GM23338 (cell line): ENCODE measurements at regions not wholly inside any gene's neighbourhood (a gene's known extent, or its start where the extent isn't known, plus 50 kb on each side); places are given as distances from the start of the nearest gene placed in this dataset.

ENCODE experiments used
- ATAC-seq: fragments of 200-7000 bp; cut with Tn5 transposase; 3 replicates; pipeline ENCODE4 v1.9.1; 2020
- DNase-seq: peaks from one replicate; pipeline ENCODE4 v3.0.0-alpha.2; 2015; ENCODE audit warnings: low spot score
- H2AFZ ChIP-seq: fragments of 200-600 bp; sonication (generic); 2 replicates; pipeline ENCODE4 v1.8.0; 2016; ENCODE audit warnings: antibody characterized with exemption, mild to moderate bottlenecking, moderate library complexity
- H3F3A ChIP-seq: fragments of 200-600 bp; sonication (generic); replicated peaks from 2 replicates; pipeline ENCODE4 v1.8.0; 2017; ENCODE audit warnings: antibody characterized with exemption, mixed run types, low read depth
- H3K27ac ChIP-seq: fragments of 200-600 bp; sonication (generic); 2 replicates; pipeline ENCODE4 v1.6.1; 2016; ENCODE audit warnings: low read depth
- H3K27me3 ChIP-seq: fragments of 200-600 bp; sonication (generic); 2 replicates; pipeline ENCODE4 v1.8.0; 2016; ENCODE audit warnings: mild to moderate bottlenecking, mixed run types, moderate library complexity; ENCODE audit not compliant: insufficient read depth
- H3K36me3 ChIP-seq: fragments of 200-600 bp; sonication (generic); 2 replicates; pipeline ENCODE4 v1.8.0; 2016; ENCODE audit warnings: mild to moderate bottlenecking; ENCODE audit not compliant: insufficient read depth
- H3K4me1 ChIP-seq: fragments of 200-600 bp; sonication (generic); 2 replicates; pipeline ENCODE4 v1.8.0; 2016; ENCODE audit warnings: mild to moderate bottlenecking, moderate library complexity; ENCODE audit not compliant: insufficient read depth
- H3K4me2 ChIP-seq: fragments of 200-600 bp; sonication (generic); 2 replicates; pipeline ENCODE4 v1.7.1; 2017; ENCODE audit warnings: mixed run types
- H3K4me3 ChIP-seq: fragments of 200-600 bp; sonication (generic); 2 replicates; pipeline ENCODE4 v1.6.1; 2016; ENCODE audit warnings: mixed run types
- H3K79me2 ChIP-seq: fragments of 200-600 bp; sonication (generic); replicated peaks from 2 replicates; pipeline ENCODE4 v1.8.0; 2017; ENCODE audit warnings: mild to moderate bottlenecking; ENCODE audit not compliant: insufficient read depth
- H3K9me2 ChIP-seq: fragments of 200-600 bp; sonication (generic); 2 replicates; pipeline ENCODE4 v1.8.0; 2017; ENCODE audit not compliant: insufficient read depth
- H4K20me1 ChIP-seq: fragments of 200-600 bp; sonication (generic); replicated peaks from 2 replicates; pipeline ENCODE4 v1.8.0; 2017; ENCODE audit warnings: mild to moderate bottlenecking; ENCODE audit not compliant: insufficient read depth
- H3K27ac Mint-ChIP-seq: 2 replicates; pipeline ENCODE4 v1.8.0; 2020; ENCODE audit warnings: inconsistent platforms, mild to moderate bottlenecking, moderate library complexity, mixed read lengths
- H3K27me3 Mint-ChIP-seq: 3 replicates; pipeline ENCODE4 v1.8.0; 2022; ENCODE audit warnings: low read depth, mild to moderate bottlenecking, moderate library complexity, mixed read lengths, inconsistent platforms; ENCODE audit not compliant: insufficient read depth, poor library complexity
- H3K36me3 Mint-ChIP-seq: 3 replicates; pipeline ENCODE4 v1.8.0; 2021; ENCODE audit warnings: low read depth, mild to moderate bottlenecking, inconsistent platforms, moderate library complexity, mixed read lengths
- H3K4me1 Mint-ChIP-seq: 3 replicates; pipeline ENCODE4 v1.8.0; 2020; ENCODE audit warnings: mild to moderate bottlenecking, inconsistent platforms, mixed read lengths
- H3K4me3 Mint-ChIP-seq: 3 replicates; pipeline ENCODE4 v1.8.0; 2021; ENCODE audit warnings: moderate library complexity, mild to moderate bottlenecking, inconsistent platforms, mixed read lengths
- H3K9me3 Mint-ChIP-seq: 3 replicates; pipeline ENCODE4 v1.8.0; 2020; ENCODE audit warnings: moderate library complexity, mild to moderate bottlenecking, inconsistent platforms, mixed read lengths
- CREB1 ChIP-seq: fragments of 250-450 bp; sonication (Bioruptor Pico); IDR thresholded peaks from 2 replicates; pipeline ENCODE4 v1.5.0; 2020; ENCODE audit warnings: low read depth, mild to moderate bottlenecking, moderate library complexity
- ETS1 ChIP-seq: IDR thresholded peaks from 2 replicates; pipeline ENCODE4 v1.6.1; 2016; ENCODE audit warnings: antibody characterized with exemption
- EZH2 ChIP-seq: fragments of 200-600 bp; sonication (generic); IDR thresholded peaks from one replicate; pipeline ENCODE4 v1.8.0; 2017; ENCODE audit warnings: antibody characterized with exemption, mild to moderate bottlenecking, low read depth; ENCODE audit not compliant: unreplicated experiment
- EZH2phosphoT487 ChIP-seq: fragments of 200-600 bp; sonication (generic); IDR thresholded peaks from one replicate; pipeline ENCODE4 v1.8.1; 2018; ENCODE audit warnings: antibody characterized with exemption; ENCODE audit not compliant: unreplicated experiment
- JUNB ChIP-seq: IDR thresholded peaks from one replicate; pipeline ENCODE4 v1.6.1; 2016; ENCODE audit warnings: antibody characterized with exemption; ENCODE audit not compliant: unreplicated experiment
- NANOG ChIP-seq: IDR thresholded peaks from 2 replicates; pipeline ENCODE4 v1.6.1; 2016; ENCODE audit warnings: antibody characterized with exemption, borderline replicate concordance
- POLR2AphosphoS5 ChIP-seq: IDR thresholded peaks from 2 replicates; pipeline ENCODE4 v1.6.1; 2016; ENCODE audit warnings: antibody characterized with exemption, low read depth
- REST ChIP-seq: IDR thresholded peaks from one replicate; pipeline ENCODE4 v1.6.1; 2018; ENCODE audit warnings: antibody characterized with exemption; ENCODE audit not compliant: unreplicated experiment
- STAT1 ChIP-seq: IDR thresholded peaks from one replicate; pipeline ENCODE4 v1.6.1; 2016; ENCODE audit warnings: antibody characterized with exemption; ENCODE audit not compliant: unreplicated experiment
- ZNF114 ChIP-seq: fragments of 250-450 bp; sonication (Bioruptor Pico); IDR thresholded peaks from 2 replicates; pipeline ENCODE4 v1.5.0; 2020; ENCODE audit warnings: mild to moderate bottlenecking, moderate library complexity
- ZNF331 ChIP-seq: fragments of 250-450 bp; sonication (Bioruptor Pico); IDR thresholded peaks from 2 replicates; pipeline ENCODE4 v1.5.0; 2020; ENCODE audit warnings: low read depth, mild to moderate bottlenecking, moderate library complexity
- ZNF462 ChIP-seq: fragments of 250-450 bp; sonication (Bioruptor Pico); IDR thresholded peaks from 2 replicates; pipeline ENCODE4 v1.5.0; 2020; ENCODE audit warnings: mild to moderate bottlenecking, moderate library complexity
- TF ChIP-seq, protein P1 (sequence below), 2 experiments: fragments of 200-600 bp in 1 of 2; sonication (generic) in 1 of 2; conservative IDR thresholded peaks; 2 replicates each; pipeline versions ENCODE4 v1.5.1 to v1.6.1; 2016 to 2017; ENCODE audit warnings: antibody characterized with exemption in 2 of 2, low read depth in 2 of 2, mild to moderate bottlenecking in 2 of 2, moderate library complexity in 1 of 2

DNA sequence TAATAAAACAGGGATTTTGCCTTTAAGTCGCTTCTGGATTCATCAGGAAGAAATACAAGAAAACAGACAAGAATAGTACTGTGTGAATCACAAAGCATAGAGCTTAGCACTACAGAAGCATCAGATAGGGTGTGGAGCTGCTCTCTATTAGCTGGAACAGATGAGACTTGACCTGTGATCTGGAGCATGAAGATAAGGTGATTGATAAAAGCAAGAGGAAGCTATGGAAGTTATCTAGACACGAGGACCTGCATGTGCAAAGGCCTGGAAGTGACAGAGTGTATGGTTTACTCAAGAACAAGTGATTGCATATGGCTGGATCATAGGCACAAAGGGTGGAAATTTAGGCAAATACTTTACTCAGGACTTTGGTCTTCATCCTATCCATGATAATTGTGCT is 112.9 kb upstream of the MLIP start:
- H3F3A ChIP-seq: no peaks in the 10 kb centered on the region
- H3K27me3 ChIP-seq: no peaks in the 10 kb centered on the region
- H3K9me2 ChIP-seq: peaks cover 3% of the 10 kb centered on the region; the same call in 1 of the 2 replicates
- ATAC-seq (no peak), DNase-seq (no peak)
- no peak overlapping the region for H3K4me2 ChIP-seq
- no peak overlapping the region for H2AFZ ChIP-seq
- H4K20me1 ChIP-seq: no peaks in the 10 kb centered on the region
- H3K36me3 Mint-ChIP-seq: no peaks in the 10 kb centered on the region
- H3K27ac ChIP-seq: no peak overlapping the region
- TF ChIP-seq CREB1 (CRISPR knock-in tag) (no peak), NANOG (no peak), ZNF114 (no peak), JUNB (no peak), REST (no peak), ZNF331 (no peak), ETS1 (no peak), STAT1 (no peak), EZH2phosphoT487 (no peak), POLR2AphosphoS5 (no peak), EZH2 (no peak), ZNF462 (CRISPR knock-in tag) (no peak)
- TF ChIP-seq, protein P1, sequence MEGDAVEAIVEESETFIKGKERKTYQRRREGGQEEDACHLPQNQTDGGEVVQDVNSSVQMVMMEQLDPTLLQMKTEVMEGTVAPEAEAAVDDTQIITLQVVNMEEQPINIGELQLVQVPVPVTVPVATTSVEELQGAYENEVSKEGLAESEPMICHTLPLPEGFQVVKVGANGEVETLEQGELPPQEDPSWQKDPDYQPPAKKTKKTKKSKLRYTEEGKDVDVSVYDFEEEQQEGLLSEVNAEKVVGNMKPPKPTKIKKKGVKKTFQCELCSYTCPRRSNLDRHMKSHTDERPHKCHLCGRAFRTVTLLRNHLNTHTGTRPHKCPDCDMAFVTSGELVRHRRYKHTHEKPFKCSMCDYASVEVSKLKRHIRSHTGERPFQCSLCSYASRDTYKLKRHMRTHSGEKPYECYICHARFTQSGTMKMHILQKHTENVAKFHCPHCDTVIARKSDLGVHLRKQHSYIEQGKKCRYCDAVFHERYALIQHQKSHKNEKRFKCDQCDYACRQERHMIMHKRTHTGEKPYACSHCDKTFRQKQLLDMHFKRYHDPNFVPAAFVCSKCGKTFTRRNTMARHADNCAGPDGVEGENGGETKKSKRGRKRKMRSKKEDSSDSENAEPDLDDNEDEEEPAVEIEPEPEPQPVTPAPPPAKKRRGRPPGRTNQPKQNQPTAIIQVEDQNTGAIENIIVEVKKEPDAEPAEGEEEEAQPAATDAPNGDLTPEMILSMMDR (conservative IDR thresholded peaks at IDR 0.05; ENCODE audit: low read depth in 2 of 2): no peak
- peaks cover 5% of the 10 kb centered on the region; the same call in 1 of the 2 replicates for H3K4me1 ChIP-seq
- no peak overlapping the region for H3K4me3 ChIP-seq
- H3K79me2 ChIP-seq: no peaks in the 10 kb centered on the region
- no peaks in the 10 kb centered on the region for H3K36me3 ChIP-seq
- no peaks in the 10 kb centered on the region for H3K27me3 Mint-ChIP-seq
- H3K9me3 Mint-ChIP-seq: no peaks in the 10 kb centered on the region
- peaks cover 8% of the 10 kb centered on the region; the same call in 2 of the 3 replicates for H3K4me1 Mint-ChIP-seq
- H3K4me3 Mint-ChIP-seq: no peak overlapping the region
- no peak overlapping the region for H3K27ac Mint-ChIP-seq
